ENCODE measurements at regions not wholly inside any gene's neighbourhood (a gene's known extent, or its start where the extent isn't known, plus 50 kb on each side); places are given as distances from the start of the nearest gene placed in this dataset.

DNA sequence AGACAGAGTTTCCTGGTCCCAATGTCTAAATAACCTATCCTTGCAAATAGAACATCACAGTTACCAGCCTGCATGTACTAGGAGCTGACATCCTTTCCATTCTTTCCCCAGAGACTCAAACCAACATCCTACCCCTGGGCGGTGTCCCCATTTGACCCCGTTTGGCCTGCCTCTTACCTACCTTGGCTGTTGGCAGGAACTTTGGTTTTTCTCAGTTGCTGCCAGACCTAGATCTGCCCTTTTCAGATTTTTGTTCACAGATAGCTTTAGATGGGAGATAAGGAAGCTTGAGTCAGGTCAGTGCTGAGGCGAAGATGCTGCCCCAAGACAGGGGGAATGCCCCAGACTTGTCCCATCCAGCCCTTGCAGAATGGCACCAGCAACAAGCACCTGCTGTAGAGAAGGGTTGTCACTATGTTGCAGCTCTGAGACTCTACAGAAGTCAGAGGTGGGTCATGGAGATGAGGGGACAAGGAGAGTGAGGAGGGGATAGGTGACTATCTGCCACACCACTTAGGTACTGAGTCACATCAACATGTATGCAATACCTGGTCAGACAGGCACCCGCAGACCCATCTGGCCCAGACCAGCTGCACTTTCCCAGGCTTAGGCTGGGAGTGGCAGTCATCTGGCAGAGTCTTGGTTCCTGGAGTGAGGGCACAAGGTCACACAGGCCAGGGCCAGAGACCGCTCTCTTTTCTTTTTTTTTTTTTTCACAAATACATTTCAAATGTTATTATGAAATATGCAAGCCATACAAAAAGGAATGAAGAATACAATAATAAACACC lies 61.5 kb upstream of the POU2AF1 start:
- ATAC-seq (no peak), DNase-seq (no peak)
- Histone ChIP-seq H3K4me3 (no peak overlapping the region), H3K4me1 (no peaks in the 10 kb centered on the region), H3K36me3 (no peaks in the 10 kb centered on the region), H3K27me3 (no peaks in the 10 kb centered on the region), H3K27ac (no peak overlapping the region), H3K9me3 (no peaks in the 10 kb centered on the region)
- 70% methylated on average over 4 of the region's 5 CpGs for WGBS (ENCODE audit: insufficient coverage, low coverage, low lambda C conversion rate, missing lambda C conversion rate)
- intact Hi-C loops (cut with DNase I) = no loop called here
- TF ChIP-seq, protein P1, sequence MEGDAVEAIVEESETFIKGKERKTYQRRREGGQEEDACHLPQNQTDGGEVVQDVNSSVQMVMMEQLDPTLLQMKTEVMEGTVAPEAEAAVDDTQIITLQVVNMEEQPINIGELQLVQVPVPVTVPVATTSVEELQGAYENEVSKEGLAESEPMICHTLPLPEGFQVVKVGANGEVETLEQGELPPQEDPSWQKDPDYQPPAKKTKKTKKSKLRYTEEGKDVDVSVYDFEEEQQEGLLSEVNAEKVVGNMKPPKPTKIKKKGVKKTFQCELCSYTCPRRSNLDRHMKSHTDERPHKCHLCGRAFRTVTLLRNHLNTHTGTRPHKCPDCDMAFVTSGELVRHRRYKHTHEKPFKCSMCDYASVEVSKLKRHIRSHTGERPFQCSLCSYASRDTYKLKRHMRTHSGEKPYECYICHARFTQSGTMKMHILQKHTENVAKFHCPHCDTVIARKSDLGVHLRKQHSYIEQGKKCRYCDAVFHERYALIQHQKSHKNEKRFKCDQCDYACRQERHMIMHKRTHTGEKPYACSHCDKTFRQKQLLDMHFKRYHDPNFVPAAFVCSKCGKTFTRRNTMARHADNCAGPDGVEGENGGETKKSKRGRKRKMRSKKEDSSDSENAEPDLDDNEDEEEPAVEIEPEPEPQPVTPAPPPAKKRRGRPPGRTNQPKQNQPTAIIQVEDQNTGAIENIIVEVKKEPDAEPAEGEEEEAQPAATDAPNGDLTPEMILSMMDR (IDR thresholded peaks at IDR 0.05) = no peak
- no peak for TF ChIP-seq POLR2A (IDR thresholded peaks at IDR 0.05)

DNA sequence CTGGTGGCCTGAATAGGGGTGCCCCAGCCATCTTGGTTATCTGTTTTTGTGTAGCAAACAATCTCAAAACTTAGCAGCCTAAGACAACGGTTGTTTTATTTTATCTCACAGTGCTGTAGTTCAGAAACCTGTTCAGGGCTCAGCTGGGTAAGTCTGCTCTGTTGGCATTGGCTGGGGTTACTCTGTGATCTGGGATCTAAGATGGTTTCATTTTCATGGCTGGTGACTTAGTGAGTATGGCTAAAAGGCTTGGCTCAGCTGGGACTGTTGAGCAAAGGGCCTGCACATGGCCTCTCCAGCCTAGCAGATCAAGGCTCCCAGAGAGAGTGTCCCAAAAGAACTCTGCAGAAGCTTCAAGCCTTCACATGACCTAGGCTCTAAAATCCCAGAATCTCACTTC lies 60.8 kb upstream of the POU2AF1 start:
- no peaks in the 10 kb centered on the region for H3K4me1 ChIP-seq
- no peaks in the 10 kb centered on the region for H3K9me3 ChIP-seq
- no peak for ATAC-seq
- no peak for DNase-seq
- H3K4me3 ChIP-seq = no peak overlapping the region
- H3K27me3 ChIP-seq = no peaks in the 10 kb centered on the region
- no peaks in the 10 kb centered on the region for H3K36me3 ChIP-seq
- no peak overlapping the region for H3K27ac ChIP-seq
- intact Hi-C loops (cut with DNase I) = no loop called here
- 57% methylated on average over 1 of the region's 1 CpG for WGBS (ENCODE audit: insufficient coverage, low coverage, low lambda C conversion rate, missing lambda C conversion rate)
- TF ChIP-seq POLR2A (IDR thresholded peaks at IDR 0.05) = no peak
- TF ChIP-seq, protein P1 (IDR thresholded peaks at IDR 0.05) = no peak

DNA sequence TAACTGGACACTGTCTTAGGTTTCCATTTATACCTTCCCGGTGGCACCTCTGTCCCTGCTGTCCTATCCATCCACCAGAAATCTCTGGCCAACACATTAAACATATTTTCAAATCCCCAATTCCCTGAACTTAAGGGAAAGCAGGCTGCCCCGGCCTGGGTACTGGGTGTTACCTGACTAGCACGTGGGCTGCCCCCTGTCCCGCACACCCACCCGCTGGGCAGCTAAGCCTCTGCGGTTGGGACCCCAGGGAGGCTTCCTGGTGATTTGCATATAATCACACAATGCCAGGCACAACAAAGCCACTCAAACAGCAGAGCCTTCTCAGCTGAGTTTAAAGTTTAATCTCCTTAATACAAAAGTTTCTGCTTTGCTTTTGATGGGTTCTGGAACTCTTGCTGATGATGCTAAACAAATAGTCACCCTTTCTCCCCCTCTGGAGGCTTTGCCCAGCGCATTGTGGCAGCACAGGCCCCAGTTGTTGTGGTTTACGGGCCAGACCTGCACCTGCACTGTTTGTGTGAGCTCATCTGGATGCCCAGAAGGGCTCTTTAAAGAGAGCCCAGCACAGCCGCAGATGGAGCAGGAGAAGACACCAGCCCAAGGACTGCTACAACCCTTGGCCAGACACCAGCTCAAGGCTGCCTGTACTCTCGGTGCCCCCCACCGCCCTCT lies 59.9 kb upstream of the POU2AF1 start:
- intact Hi-C loops (cut with DNase I) = no loop called here
- TF ChIP-seq, protein P1 (IDR thresholded peaks at IDR 0.05) = no peak
- TF ChIP-seq POLR2A (IDR thresholded peaks at IDR 0.05) = no peak
- Histone ChIP-seq H3K27me3 (no peaks in the 10 kb centered on the region), H3K27ac (no peak overlapping the region), H3K36me3 (no peaks in the 10 kb centered on the region), H3K4me3 (no peak overlapping the region), H3K4me1 (no peaks in the 10 kb centered on the region), H3K9me3 (no peaks in the 10 kb centered on the region)
- no peak for DNase-seq
- WGBS (ENCODE audit: insufficient coverage, low coverage, low lambda C conversion rate, missing lambda C conversion rate) = 68% methylated on average over 8 of the region's 11 CpGs
- ATAC-seq = no peak

DNA sequence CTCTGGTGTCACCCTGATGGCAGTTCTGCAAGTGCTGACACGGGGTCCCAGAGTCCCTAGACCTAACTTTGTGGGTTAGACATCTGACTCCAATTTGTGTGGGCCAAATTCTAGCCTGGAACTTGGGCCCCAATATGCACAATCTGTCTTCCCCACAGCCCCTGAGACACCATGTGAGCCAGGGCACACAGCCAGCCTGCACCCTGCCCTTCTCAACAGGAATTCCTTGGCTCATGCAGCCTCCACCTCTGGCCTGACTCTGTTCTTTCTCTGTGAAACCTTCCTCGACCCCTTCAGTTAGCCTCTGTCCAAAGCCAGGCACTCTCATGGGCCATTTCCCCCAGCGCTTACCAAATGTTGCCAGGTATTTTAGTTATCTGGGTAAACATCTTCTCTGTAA lies 59.1 kb upstream of the POU2AF1 start:
- Histone ChIP-seq H3K4me3 (no peak overlapping the region), H3K27ac (no peak overlapping the region), H3K4me1 (no peaks in the 10 kb centered on the region), H3K27me3 (no peaks in the 10 kb centered on the region), H3K36me3 (no peaks in the 10 kb centered on the region), H3K9me3 (no peaks in the 10 kb centered on the region)
- intact Hi-C loops (cut with DNase I) = no loop called here
- 40% methylated on average over 2 of the region's 3 CpGs for WGBS (ENCODE audit: insufficient coverage, low coverage, low lambda C conversion rate, missing lambda C conversion rate)
- TF ChIP-seq POLR2A (IDR thresholded peaks at IDR 0.05) = no peak
- TF ChIP-seq, protein P1 (IDR thresholded peaks at IDR 0.05) = no peak
- DNase-seq (no peak), ATAC-seq (no peak)

Data from right lobe of liver (tissue), 6 donors.